Mucosa of descending colon (tissue), 3 donors: ENCODE measurements at regions not wholly inside any gene's neighbourhood (a gene's known extent, or its start where the extent isn't known, plus 50 kb on each side); places are given as distances from the start of the nearest gene placed in this dataset.

Experiments
- ATAC-seq: fragments of 200-7000 bp; cut with Tn5 transposase; one replicate; pipeline ENCODE4 v1.9.1; 2020; ENCODE audit warnings: mild to moderate bottlenecking, moderate library complexity
- DNase-seq, 3 donors: peaks; one replicate each; pipeline ENCODE4 v3.0.0-alpha.2; 2020
- H3K36me3 ChIP-seq: fragments of 200-600 bp; one replicate; pipeline ENCODE4 v1.8.0; 2021; ENCODE audit warnings: low read depth, mild to moderate bottlenecking
- H3K4me1 ChIP-seq: fragments of 200-600 bp; one replicate; pipeline ENCODE4 v1.8.0; 2021; ENCODE audit warnings: low read depth, mild to moderate bottlenecking
- H3K4me3 ChIP-seq: fragments of 200-600 bp; one replicate; pipeline ENCODE4 v1.8.0; 2021; ENCODE audit warnings: mild to moderate bottlenecking
- H3K9me3 ChIP-seq: fragments of 200-600 bp; one replicate; pipeline ENCODE4 v1.8.0; 2021; ENCODE audit warnings: mild to moderate bottlenecking
- CTCF ChIP-seq: fragments of 200-600 bp; IDR thresholded peaks from one replicate; pipeline ENCODE4 v1.8.0; 2022; ENCODE audit warnings: antibody characterized with exemption, mild to moderate bottlenecking
- intact Hi-C, 2 donors: fragments of 100-400 bp; cut with DNase I in 1 of 2; cut with micrococcal nuclease in 1 of 2; formaldehyde crosslinking; loops; one replicate each; pipeline versions ENCODE4 v1.11.0 to v1.11.1; 2022; cut with DNase I, micrococcal nuclease
- donor health status: DM: no; HTN: no; CAD: no; lungs with moderate emphysema.
- donor health status: DM: no; HTN: no; CAD: no.
- donor health status: DM: no; HTN: yes; CAD: no.

DNA sequence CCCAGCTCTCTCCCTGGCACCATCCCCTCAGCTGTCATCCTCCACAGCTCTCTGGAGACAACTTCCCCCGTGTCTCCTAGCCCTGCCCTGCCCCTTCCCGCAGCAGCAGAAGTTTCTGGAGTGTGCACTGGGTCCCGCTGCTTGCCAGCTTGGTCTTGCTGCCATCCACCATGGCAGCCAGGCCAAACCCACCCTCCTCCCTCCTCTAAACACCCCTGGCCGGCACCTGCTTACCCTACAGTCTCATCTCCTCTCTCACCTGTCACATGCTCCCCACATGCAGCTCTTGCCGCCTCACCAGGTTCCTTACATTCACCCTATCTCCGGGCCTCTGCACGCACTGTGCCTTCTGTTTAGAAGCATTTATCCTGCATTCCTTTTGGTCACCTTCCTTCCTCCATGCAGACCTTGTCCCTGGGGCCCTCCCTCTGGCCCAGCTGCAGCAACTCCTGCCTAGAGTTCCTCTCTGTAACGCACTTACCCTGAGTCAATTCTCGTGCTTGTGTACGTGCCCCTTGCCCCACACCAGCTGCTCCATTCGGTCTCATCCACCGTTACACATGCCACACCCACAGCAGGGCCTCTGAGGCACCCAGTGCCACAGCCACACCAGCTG is 93.9 kb upstream of the RET start:
- TF ChIP-seq CTCF = no peak
- no peak for ATAC-seq
- Histone ChIP-seq H3K9me3 (no peaks in the 10 kb centered on the region), H3K4me3 (no peak overlapping the region), H3K4me1 (no peaks in the 10 kb centered on the region), H3K36me3 (no peaks in the 10 kb centered on the region)
- peak in 1 of 3 donors; percentile 29 for DNase-seq
- intact Hi-C loops = no loop called here

DNA sequence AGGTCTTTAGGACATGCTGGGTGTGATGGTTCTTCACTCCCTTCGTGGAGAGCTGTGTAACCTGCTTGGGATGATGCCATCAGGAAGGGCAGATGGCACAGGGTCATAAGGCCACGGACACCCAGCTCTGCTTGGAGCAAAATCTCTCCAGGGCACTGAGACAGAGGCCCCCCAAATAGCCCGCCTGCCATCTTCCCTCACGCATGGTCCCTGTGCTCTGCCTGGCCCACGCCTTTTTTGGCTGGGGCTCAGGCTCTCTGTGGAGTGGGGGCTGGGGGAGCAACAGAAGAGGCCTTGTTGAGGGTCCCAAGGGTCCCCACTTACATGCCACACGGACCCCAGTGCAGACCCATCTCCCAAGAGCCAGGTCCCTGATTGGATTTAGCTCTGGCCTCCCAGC is 93.3 kb upstream of the RET start:
- no peak for ATAC-seq
- Histone ChIP-seq H3K9me3 (no peaks in the 10 kb centered on the region), H3K36me3 (no peaks in the 10 kb centered on the region), H3K4me1 (no peaks in the 10 kb centered on the region), H3K4me3 (no peak overlapping the region)
- no peak for DNase-seq
- intact Hi-C loops = no loop called here
- no peak for TF ChIP-seq CTCF

DNA sequence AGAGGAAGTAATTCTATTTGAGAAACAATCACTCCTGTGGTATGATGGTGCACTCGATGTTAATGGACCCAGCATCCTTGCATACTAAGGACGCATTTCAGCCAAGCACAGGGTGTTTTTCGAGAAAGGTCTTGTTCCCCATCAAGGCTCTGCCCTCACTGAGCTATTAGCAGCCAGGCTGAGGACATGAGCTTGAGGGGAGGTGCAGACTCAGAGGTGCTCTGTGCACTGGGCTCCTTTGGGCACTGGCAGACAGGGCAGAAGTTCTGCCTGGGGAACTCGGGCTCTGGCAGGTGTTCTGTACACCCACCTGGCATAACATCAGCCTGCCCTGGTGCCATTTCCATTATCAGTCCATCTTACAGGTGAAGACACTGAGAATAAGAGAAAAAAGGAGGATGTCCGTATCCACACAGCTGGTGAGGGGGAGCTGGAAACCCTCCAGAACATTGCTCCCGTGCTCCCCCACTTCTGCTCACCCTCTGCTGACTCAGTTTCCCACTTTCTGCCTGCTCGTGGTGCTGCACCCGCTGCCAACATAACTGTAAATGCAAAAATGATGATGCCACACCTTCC is 92.7 kb upstream of the RET start:
- Histone ChIP-seq H3K36me3 (no peaks in the 10 kb centered on the region), H3K4me3 (no peak overlapping the region), H3K9me3 (no peaks in the 10 kb centered on the region), H3K4me1 (no peaks in the 10 kb centered on the region)
- DNase-seq (no peak), ATAC-seq (no peak)
- TF ChIP-seq CTCF = no peak
- intact Hi-C loops = no loop called here

DNA sequence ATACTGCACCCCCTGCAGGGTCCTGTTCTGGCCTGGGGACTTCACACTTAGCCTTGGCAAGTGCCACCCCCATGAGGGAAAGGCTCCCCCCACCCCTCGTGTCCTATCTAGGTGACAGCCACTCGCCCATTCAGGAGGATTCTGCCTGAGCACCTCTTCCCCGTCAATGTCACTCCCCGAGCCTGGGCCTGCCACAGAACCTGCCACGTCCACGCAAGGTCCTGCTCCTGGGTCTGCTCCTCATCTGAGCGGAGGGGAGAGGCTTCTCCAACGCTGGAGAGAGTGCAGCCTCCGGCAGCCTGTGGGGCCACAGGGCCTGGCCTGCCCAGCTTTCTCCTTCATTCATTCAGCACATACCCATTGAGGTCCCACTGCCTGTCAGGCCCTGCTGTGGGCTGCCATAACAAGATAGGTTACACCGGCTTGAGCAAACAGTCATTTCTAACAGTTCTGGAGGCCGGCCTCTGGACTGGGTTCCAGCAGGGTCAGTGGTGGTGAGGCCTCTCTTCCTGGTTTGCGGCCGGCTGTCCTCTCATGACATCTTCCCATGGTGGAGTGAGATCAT is 92.0 kb upstream of the RET start:
- peak in 1 of 3 donors; percentile 38 for DNase-seq
- H3K36me3 ChIP-seq = no peaks in the 10 kb centered on the region
- no peak for TF ChIP-seq CTCF
- H3K4me1 ChIP-seq = no peaks in the 10 kb centered on the region
- intact Hi-C loops = no loop called here
- ATAC-seq = no peak
- no peak overlapping the region for H3K4me3 ChIP-seq
- no peaks in the 10 kb centered on the region for H3K9me3 ChIP-seq

- no peaks in the 10 kb centered on the region for H3K4me1 ChIP-seq
- ATAC-seq (no peak), DNase-seq (peak in 1 of 3 donors; percentile 31)
- no peaks in the 10 kb centered on the region for H3K9me3 ChIP-seq
- no peaks in the 10 kb centered on the region for H3K36me3 ChIP-seq
- TF ChIP-seq CTCF = no peak
- H3K4me3 ChIP-seq = no peak overlapping the region
- intact Hi-C loops = no loop called here
Measured at GRCh38 chr10:42985436-42986316, 91.2 kb upstream of the RET start.
